GM19351 (cell line): ENCODE measurements at regions not wholly inside any gene's neighbourhood (a gene's known extent, or its start where the extent isn't known, plus 50 kb on each side); places are given as distances from the start of the nearest gene placed in this dataset.

Experiments used
- ATAC-seq: cut with Tn5 transposase; IDR thresholded peaks from one replicate; pipeline ENCODE4 v1.9.1; 2021; ENCODE audit warnings: mild to moderate bottlenecking, moderate library complexity; ENCODE audit not compliant: unreplicated experiment

DNA sequence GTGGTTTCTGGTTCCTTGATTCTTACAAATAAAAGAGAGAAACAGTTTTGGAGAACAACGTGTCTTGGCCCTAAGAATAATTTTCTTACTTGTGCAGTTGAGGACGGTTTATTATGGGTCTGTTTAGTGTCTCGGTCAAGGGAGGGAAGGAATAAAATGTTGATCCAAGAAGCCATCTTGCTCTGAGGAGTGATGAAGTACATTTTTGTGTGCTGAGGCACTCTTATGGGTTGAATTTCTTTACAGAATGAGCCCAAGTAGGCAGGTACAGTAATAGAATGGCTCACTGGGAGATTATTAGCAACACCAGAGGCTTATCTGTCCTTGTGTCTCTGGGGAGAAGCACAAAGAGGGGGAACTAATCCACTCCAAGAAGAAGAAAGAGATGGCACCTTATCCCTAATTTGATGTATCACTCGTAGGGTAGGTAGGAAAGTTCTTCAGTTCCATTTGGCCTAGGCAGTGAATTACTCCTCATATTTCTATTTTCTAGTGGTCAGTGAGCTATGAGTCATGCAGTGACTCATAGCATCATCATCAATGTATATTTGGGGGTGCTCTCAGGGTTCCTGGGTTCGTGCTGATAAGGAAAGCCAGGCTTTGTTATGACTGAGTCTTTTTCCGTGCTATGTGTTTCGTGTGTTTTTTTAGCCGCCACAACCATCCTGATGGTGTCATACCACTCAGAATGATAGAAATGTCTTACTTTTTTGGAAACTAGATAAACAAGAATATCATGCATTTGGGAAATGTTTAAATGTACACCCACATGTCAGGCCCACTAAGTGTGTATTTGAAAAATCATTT is 250.1 kb upstream of the CTAGE1 start:
- ATAC-seq = peak; percentile 79

DNA sequence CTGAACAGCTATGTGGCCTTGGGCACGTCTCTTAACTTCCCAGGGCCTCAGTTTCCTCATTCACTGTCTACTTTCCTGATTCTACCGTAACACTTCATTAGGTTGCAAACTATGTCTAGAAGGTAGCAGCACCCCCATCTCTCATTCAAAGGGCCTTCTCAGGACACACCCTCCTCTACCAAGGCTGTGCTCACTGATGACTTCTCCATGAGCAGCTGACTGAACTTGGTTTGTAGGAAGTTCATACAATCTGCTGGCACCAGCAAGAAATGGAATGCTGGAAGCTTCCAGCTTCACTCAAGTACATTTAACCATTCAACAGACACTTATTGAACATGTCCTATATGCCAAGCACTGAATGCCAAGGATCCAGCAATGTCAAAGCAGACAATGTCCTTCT is 250.8 kb upstream of the CTAGE1 start:
- ATAC-seq = peak; percentile 6

DNA sequence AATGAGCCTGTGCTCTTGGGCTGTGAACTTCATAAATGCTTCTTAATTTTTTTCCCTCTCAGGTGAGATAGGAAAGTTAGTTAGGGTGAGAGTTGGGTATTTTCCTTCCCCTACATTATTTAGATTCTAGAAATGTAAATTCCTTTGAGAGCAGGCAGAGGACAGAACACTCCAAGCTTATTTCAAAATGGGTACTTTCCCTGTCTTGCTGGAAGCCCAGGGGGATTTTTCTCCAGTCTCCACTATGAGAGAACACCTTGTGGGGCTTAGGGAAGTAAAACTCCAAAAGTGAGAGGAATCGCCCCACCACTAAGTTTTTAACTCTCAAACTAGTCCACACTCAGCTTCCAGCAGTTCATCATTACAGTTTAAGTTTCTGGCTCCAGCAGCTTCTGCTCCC is 253.2 kb upstream of the CTAGE1 start:
- ATAC-seq = no peak

DNA sequence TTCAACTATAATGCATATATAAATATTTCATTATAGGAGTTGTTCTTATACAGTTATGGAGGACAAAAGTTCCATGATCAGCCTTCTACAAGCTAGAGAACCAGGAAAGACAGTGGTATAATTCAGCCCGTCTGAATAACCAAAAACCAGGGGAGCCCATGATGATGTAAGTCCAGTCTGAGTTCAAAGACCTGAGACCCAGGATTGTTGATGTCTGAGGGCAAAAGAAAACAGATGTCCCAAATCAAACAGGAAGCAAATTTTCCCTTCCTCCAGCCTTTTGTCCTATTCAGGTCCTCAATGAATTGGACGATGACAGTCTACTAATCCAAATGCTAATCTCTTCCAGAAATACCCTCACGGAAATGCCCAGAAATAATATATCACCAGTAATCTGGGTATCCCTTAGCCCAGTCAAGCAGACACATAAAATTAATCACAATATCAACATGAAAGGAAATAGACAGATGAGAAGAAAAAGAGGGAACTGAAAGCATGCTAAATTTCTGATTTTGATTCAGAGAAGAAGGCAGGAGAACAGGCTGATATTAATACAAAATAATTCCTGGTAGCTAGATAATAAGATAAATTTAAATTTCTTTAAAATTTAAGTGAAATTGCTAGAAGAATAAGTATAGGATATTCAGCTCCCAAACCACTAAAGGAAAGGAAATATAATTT is 255.6 kb upstream of the CTAGE1 start:
- no peak for ATAC-seq

- ATAC-seq = no peak
Observed at GRCh38 chr18:22674272-22674671, 256.6 kb upstream of the CTAGE1 start.

GRCh38 chr18:22675006-22675405 is 257.3 kb upstream of the CTAGE1 start:
- no peak for ATAC-seq

GRCh38 chr18:22676423-22676822 is 256.7 kb upstream of the RBBP8 start:
- ATAC-seq = no peak

- no peak for ATAC-seq
Observed at GRCh38 chr18:22678486-22678885, 254.6 kb upstream of the RBBP8 start.

- ATAC-seq = no peak
Observed at GRCh38 chr18:22680944-22681343, 252.2 kb upstream of the RBBP8 start.

DNA sequence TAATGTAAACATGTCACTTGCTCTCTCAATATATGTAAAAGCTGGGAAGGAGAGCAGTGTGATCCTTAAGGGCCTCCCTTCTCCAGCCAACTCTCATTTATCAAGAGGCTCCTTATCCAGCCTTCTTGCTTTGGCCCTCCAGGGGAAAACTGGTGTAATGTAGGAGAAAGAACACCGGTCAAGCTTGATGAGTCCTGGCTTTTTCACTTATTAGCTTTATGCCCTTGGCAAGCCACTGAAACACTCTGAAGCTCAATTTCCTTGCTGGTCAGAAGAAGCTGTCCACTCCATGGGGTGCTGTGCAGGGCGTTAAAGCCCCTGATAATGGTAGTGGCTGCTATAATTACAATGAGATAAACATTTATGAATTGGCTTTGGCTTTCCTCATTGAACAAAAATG is 251.2 kb upstream of the RBBP8 start:
- no peak for ATAC-seq

- ATAC-seq = no peak
Observed at GRCh38 chr18:22682720-22683119, 250.4 kb upstream of the RBBP8 start.

GRCh38 chr18:22683196-22683676 is 249.9 kb upstream of the RBBP8 start:
- no peak for ATAC-seq

DNA sequence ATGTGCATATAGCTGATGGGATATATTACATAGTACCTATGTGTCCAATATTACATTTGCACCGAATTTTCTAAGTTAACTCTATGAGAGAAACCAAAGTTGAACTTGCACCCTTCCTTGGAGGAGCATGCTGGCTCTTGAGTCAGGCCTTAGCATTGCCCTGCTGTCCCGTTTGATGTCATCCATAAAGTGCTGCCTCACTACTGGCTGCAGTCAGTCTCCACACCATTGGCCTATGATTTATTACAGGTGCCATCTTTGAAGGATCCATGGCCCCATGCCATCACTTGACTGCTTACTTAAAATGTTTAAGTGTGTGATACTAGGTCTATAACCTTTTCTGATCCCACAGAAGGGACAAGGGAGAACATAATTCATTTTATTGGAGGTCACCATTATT is 249.3 kb upstream of the RBBP8 start:
- no peak for ATAC-seq

DNA sequence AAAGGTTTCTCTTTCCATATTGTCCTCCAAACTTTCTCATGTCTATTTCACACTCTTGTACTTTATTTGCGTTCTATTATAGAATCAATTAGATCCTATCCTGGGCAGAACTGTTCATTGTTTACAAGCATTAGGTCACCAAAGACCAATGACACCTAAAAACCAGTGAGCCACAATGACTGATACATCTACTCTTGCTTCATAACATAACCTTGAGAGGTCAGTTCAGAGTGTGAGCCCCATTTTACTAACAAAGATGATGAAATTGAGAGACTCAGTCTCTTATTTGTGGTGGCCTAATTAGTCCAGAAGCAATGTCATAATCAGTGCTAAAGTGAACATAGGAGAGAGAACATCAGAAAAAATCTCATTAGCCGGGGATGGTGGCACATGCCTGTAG is 248.9 kb upstream of the RBBP8 start:
- ATAC-seq = no peak

DNA sequence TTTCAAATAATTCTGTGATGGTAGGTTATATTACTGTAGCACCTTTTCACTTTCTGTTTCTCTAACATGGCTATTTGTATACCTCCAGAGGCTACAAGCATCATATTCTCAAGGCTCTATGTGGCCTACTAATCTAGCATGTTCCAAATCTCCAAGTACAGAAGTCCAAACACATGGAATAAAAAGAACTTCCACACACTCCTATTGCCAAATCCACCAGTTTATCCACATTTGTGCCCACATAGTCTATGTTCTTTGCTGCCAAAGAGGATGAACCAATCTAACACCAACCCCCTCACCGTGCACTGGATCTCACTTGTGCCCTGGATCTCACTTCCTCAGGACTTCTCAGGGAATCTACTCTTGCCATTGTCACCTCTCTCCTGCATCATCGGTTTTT is 247.3 kb upstream of the RBBP8 start:
- ATAC-seq = no peak

GRCh38 chr18:22687892-22688680 is 245.0 kb upstream of the RBBP8 start:
- no peak for ATAC-seq

- ATAC-seq = no peak
Observed at GRCh38 chr18:22688877-22689496, 244.1 kb upstream of the RBBP8 start.

- no peak for ATAC-seq
Observed at GRCh38 chr18:22689712-22690111, 243.4 kb upstream of the RBBP8 start.

GRCh38 chr18:22690556-22690955 is 242.6 kb upstream of the RBBP8 start:
- no peak for ATAC-seq

DNA sequence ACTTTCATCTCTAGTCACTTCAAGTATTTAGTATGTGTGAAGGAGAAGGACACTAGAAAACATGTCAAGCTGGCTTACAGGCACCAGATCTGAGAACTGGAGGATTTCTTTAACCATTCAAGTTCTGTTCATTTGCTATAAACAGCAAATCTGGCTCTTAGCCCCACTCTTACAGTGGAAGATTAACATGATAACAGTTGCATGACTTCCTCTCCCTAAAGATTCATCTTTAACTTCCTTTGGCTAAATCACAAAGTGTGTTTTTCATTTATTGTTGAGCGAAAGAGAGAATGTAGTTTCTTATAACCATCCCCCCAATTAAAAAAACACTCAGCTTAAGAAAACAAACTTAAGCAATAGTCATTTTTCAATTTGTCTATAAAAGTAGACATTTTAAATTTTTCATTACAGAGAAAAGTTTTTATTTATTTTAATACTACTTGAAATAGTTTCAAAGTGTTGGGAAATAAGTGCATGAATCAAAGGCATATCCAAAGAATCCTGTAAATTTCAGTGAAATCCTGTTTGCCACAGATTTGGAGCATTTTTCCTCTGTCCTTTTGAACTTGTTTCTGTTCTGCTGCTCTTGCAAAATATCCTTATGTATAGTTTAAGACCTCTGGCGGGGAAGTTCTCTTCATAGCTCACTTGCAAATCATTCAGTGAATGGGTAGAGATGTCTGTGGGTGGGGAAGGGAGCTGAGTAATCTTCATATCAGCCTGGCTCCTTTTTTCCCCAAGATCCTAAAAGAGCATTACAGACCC is 241.0 kb upstream of the RBBP8 start:
- no peak for ATAC-seq
